ENCODE measurements at regions not wholly inside any gene's neighbourhood (a gene's known extent, or its start where the extent isn't known, plus 50 kb on each side); places are given as distances from the start of the nearest gene placed in this dataset.

GRCh38 chr6:102655823-102656222 is 1262.3 kb downstream of the GRIK2 start:
- no peaks in the 10 kb centered on the region for H3K4me1 ChIP-seq
- no peaks in the 10 kb centered on the region for H3K36me3 ChIP-seq
- H3K27me3 ChIP-seq = no peaks in the 10 kb centered on the region
- H3K4me3 ChIP-seq = no peak overlapping the region
- no peak overlapping the region for H3K27ac ChIP-seq
- intact Hi-C loops (cut with DNase I) = no loop called here
- DNase-seq (ENCODE audit: extremely low spot score in 2 of 2) = no peak
- H3K9me3 ChIP-seq = no peaks in the 10 kb centered on the region
- TF ChIP-seq CTCF (IDR thresholded peaks at IDR 0.05) (no peak), POLR2A (IDR thresholded peaks at IDR 0.05) (no peak)

GRCh38 chr6:102641426-102641825 is 1247.9 kb downstream of the GRIK2 start:
- Histone ChIP-seq H3K4me3 (no peak overlapping the region), H3K36me3 (no peaks in the 10 kb centered on the region), H3K27me3 (no peaks in the 10 kb centered on the region), H3K4me1 (no peaks in the 10 kb centered on the region), H3K27ac (no peak overlapping the region), H3K9me3 (no peaks in the 10 kb centered on the region)
- no peak for DNase-seq (ENCODE audit: extremely low spot score in 2 of 2)
- TF ChIP-seq POLR2AphosphoS5 (IDR thresholded peaks at IDR 0.05; ENCODE audit: insufficient read depth in 1 of 2, low read depth in 1 of 2) = no peak
- no peak for TF ChIP-seq CTCF (IDR thresholded peaks at IDR 0.05)
- TF ChIP-seq POLR2A (IDR thresholded peaks at IDR 0.05) = no peak
- intact Hi-C loops (cut with DNase I) = no loop called here

GRCh38 chr6:102631921-102632320 is 1238.4 kb downstream of the GRIK2 start:
- H3K9me3 ChIP-seq = no peaks in the 10 kb centered on the region
- H3K4me1 ChIP-seq = no peaks in the 10 kb centered on the region
- TF ChIP-seq POLR2A (IDR thresholded peaks at IDR 0.05) = no peak
- TF ChIP-seq POLR2AphosphoS5 (IDR thresholded peaks at IDR 0.05; ENCODE audit: insufficient read depth in 1 of 2, low read depth in 1 of 2) = no peak
- no peak for TF ChIP-seq CTCF (IDR thresholded peaks at IDR 0.05)
- H3K27me3 ChIP-seq = no peaks in the 10 kb centered on the region
- no peak for DNase-seq (ENCODE audit: extremely low spot score in 2 of 2)
- intact Hi-C loops (cut with DNase I) = no loop called here
- H3K4me3 ChIP-seq = no peak overlapping the region
- no peaks in the 10 kb centered on the region for H3K36me3 ChIP-seq
- no peak overlapping the region for H3K27ac ChIP-seq

GRCh38 chr6:102623201-102623600 is 1229.7 kb downstream of the GRIK2 start:
- intact Hi-C loops (cut with DNase I) = no loop called here
- TF ChIP-seq POLR2A (IDR thresholded peaks at IDR 0.05) (no peak), POLR2AphosphoS5 (IDR thresholded peaks at IDR 0.05; ENCODE audit: insufficient read depth in 1 of 2, low read depth in 1 of 2) (no peak), CTCF (IDR thresholded peaks at IDR 0.05) (no peak)
- no peak for DNase-seq (ENCODE audit: extremely low spot score in 2 of 2)

GRCh38 chr6:102619585-102619984 is 1226.1 kb downstream of the GRIK2 start:
- no peak for TF ChIP-seq CTCF (IDR thresholded peaks at IDR 0.05)
- no peak for TF ChIP-seq POLR2A (IDR thresholded peaks at IDR 0.05)
- no peak for TF ChIP-seq POLR2AphosphoS5 (IDR thresholded peaks at IDR 0.05; ENCODE audit: insufficient read depth in 1 of 2, low read depth in 1 of 2)
- Histone ChIP-seq H3K27me3 (no peaks in the 10 kb centered on the region), H3K4me1 (no peaks in the 10 kb centered on the region), H3K27ac (no peak overlapping the region), H3K9me3 (no peaks in the 10 kb centered on the region), H3K36me3 (no peaks in the 10 kb centered on the region), H3K4me3 (no peak overlapping the region)
- no peak for DNase-seq (ENCODE audit: extremely low spot score in 2 of 2)
- intact Hi-C loops (cut with DNase I) = no loop called here

More at GRCh38 chr6:102623201-102623600, 1229.7 kb downstream of the GRIK2 start:
- H3K4me3 ChIP-seq = no peak overlapping the region
- H3K9me3 ChIP-seq = no peaks in the 10 kb centered on the region
- no peaks in the 10 kb centered on the region for H3K4me1 ChIP-seq
- H3K27ac ChIP-seq = no peak overlapping the region
- no peaks in the 10 kb centered on the region for H3K36me3 ChIP-seq
- no peaks in the 10 kb centered on the region for H3K27me3 ChIP-seq
